ENCODE measurements at regions not wholly inside any gene's neighbourhood (a gene's known extent, or its start where the extent isn't known, plus 50 kb on each side); places are given as distances from the start of the nearest gene placed in this dataset.

GRCh38 chr6:139748353-139749146 is 374.1 kb upstream of the CITED2 start (continued):
- no peak for TF ChIP-seq TFE3 (CRISPR knock-in tag; IDR thresholded peaks at IDR 0.05)
- TF ChIP-seq HEY1 (CRISPR knock-in tag; IDR thresholded peaks at IDR 0.05; ENCODE audit: borderline replicate concordance) = no peak
- TF ChIP-seq STAT5B (CRISPR knock-in tag; IDR thresholded peaks at IDR 0.05) = no peak
- no peak for TF ChIP-seq ZNF449 (CRISPR knock-in tag; IDR thresholded peaks at IDR 0.05)
- peak; percentile 77 for TF ChIP-seq DPF2 (IDR thresholded peaks at IDR 0.05)
- no peak for TF ChIP-seq ZNF79 (CRISPR knock-in tag; IDR thresholded peaks at IDR 0.05; ENCODE audit: low read depth)
- no peak for TF ChIP-seq ZNF165 (CRISPR knock-in tag; IDR thresholded peaks at IDR 0.05; ENCODE audit: borderline replicate concordance)
- TF ChIP-seq KDM5B (IDR thresholded peaks at IDR 0.05; ENCODE audit: insufficient replicate concordance, low read depth, low read length) = no peak
- TF ChIP-seq ARHGAP35 (IDR thresholded peaks at IDR 0.05; ENCODE audit: partially characterized antibody) = no peak
- TF ChIP-seq MTA3 (IDR thresholded peaks at IDR 0.05; ENCODE audit: borderline replicate concordance) = no peak
- no peak for TF ChIP-seq ZNF75A (CRISPR knock-in tag; IDR thresholded peaks at IDR 0.05)
- TF ChIP-seq SMAD3 (CRISPR knock-in tag; conservative IDR thresholded peaks at IDR 0.05) = no peak
- no peak for TF ChIP-seq DNMT1 (IDR thresholded peaks at IDR 0.05)
- no peak for TF ChIP-seq ZNF717 (CRISPR knock-in tag; IDR thresholded peaks at IDR 0.05)
- TF ChIP-seq ZNF518B (CRISPR knock-in tag; IDR thresholded peaks at IDR 0.05) = no peak
- no peak for TF ChIP-seq ETS2 (tag; IDR thresholded peaks at IDR 0.05; ENCODE audit: borderline replicate concordance, poor library complexity, severe bottlenecking)
- no peak for TF ChIP-seq ZNF592 (IDR thresholded peaks at IDR 0.05)

Measured in K562 (cell line).